CD14-positive monocyte (primary cell): ENCODE measurements at regions not wholly inside any gene's neighbourhood (a gene's known extent, or its start where the extent isn't known, plus 50 kb on each side); places are given as distances from the start of the nearest gene placed in this dataset.

Source experiments
- DNase-seq, 3 donors: peaks; one replicate each; pipeline ENCODE4 v3.0.0-alpha.2; 2011 to 2022
- H2AFZ ChIP-seq: 2 replicates; pipeline ENCODE4 v1.6.0; 2012; ENCODE audit warnings: mild to moderate bottlenecking, low read depth, low read length, inconsistent platforms; ENCODE audit not compliant: insufficient read depth, poor library complexity, severe bottlenecking
- H3K27ac ChIP-seq, 2 donors: 1 replicate in 1 of 2; 2 replicates in 1 of 2; pipeline ENCODE4 v1.5.1; 2012 to 2013; ENCODE audit warnings: low read length in 2 of 2, control low read depth in 1 of 2, inconsistent platforms in 1 of 2, low read depth in 1 of 2, mild to moderate bottlenecking in 1 of 2
- H3K27me3 ChIP-seq, 2 donors: one replicate each; pipeline versions ENCODE4 v1.6.0 to v1.6.1; 2011 to 2013; ENCODE audit warnings: low read length in 2 of 2; ENCODE audit not compliant: control insufficient read depth in 2 of 2, insufficient read depth in 2 of 2
- H3K36me3 ChIP-seq, 2 donors: replicated peaks in 1 of 2; 1 replicate in 1 of 2; 2 replicates in 1 of 2; pipeline versions ENCODE4 v1.5.1 to v1.6.1; 2012 to 2013; ENCODE audit warnings: low read length in 2 of 2, control low read depth in 1 of 2, inconsistent platforms in 1 of 2, mild to moderate bottlenecking in 1 of 2; ENCODE audit not compliant: insufficient read depth in 2 of 2, control insufficient read depth in 1 of 2
- H3K4me1 ChIP-seq, 2 donors: 1 replicate in 1 of 2; 2 replicates in 1 of 2; pipeline versions ENCODE4 v1.5.1 to v1.6.1; 2012 to 2013; ENCODE audit warnings: low read length in 2 of 2, control low read depth in 1 of 2, inconsistent platforms in 1 of 2, mild to moderate bottlenecking in 1 of 2, moderate library complexity in 1 of 2; ENCODE audit not compliant: insufficient read depth in 2 of 2, control insufficient read depth in 1 of 2
- H3K4me2 ChIP-seq: replicated peaks from 2 replicates; pipeline ENCODE3; 2012; ENCODE audit warnings: low read length, moderate library complexity, mild to moderate bottlenecking; ENCODE audit not compliant: poor library complexity, severe bottlenecking; ENCODE audit errors: extremely low read depth
- H3K4me3 ChIP-seq, 3 experiments: fragments of 200-600 bp in 1 of 3; sonication (generic) in 1 of 3; replicated peaks in 1 of 3; 1 replicate in 2 of 3; 2 replicates in 1 of 3; pipeline ENCODE4 v1.5.1; 2011 to 2013; ENCODE audit warnings: low read length in 3 of 3, mild to moderate bottlenecking in 3 of 3, control low read depth in 2 of 3, low read depth in 2 of 3, inconsistent platforms in 1 of 3, moderate library complexity in 1 of 3
- H3K79me2 ChIP-seq: 2 replicates; pipeline ENCODE4 v1.6.0; 2012; ENCODE audit warnings: mild to moderate bottlenecking, control low read depth, inconsistent platforms, low read length, moderate library complexity; ENCODE audit not compliant: insufficient read depth
- H3K9ac ChIP-seq: 2 replicates; pipeline ENCODE4 v1.6.0; 2017; ENCODE audit warnings: low read length, mild to moderate bottlenecking; ENCODE audit not compliant: insufficient read depth, poor library complexity, severe bottlenecking
- H3K9me3 ChIP-seq, 2 donors: replicated peaks in 1 of 2; 1 replicate in 1 of 2; 2 replicates in 1 of 2; pipeline versions ENCODE4 v1.5.1 to v1.6.1; 2012 to 2013; ENCODE audit warnings: low read length in 2 of 2, control low read depth in 1 of 2; ENCODE audit not compliant: control insufficient read depth in 1 of 2, insufficient read depth in 1 of 2
- H4K20me1 ChIP-seq: 2 replicates; pipeline ENCODE4 v1.6.0; 2012; ENCODE audit warnings: mild to moderate bottlenecking, low read length, control low read depth, moderate library complexity; ENCODE audit not compliant: insufficient read depth
- H3K27ac Mint-ChIP-seq, 7 donors: one replicate each; pipeline ENCODE4 v1.8.0; 2020; ENCODE audit warnings: mild to moderate bottlenecking in 7 of 7, mixed read lengths in 7 of 7, moderate library complexity in 6 of 7, inconsistent platforms in 2 of 7
- H3K27me3 Mint-ChIP-seq, 3 donors: one replicate each; pipeline ENCODE4 v1.8.0; 2021 to 2022; ENCODE audit warnings: low read depth in 3 of 3, mild to moderate bottlenecking in 3 of 3, mixed read lengths in 3 of 3, moderate library complexity in 3 of 3, inconsistent platforms in 1 of 3
- H3K36me3 Mint-ChIP-seq, 2 donors: one replicate each; pipeline ENCODE4 v1.8.0; 2020; ENCODE audit warnings: mixed read lengths in 2 of 2, inconsistent platforms in 1 of 2, mild to moderate bottlenecking in 1 of 2
- H3K4me1 Mint-ChIP-seq: one replicate; pipeline ENCODE4 v1.8.0; 2020; ENCODE audit warnings: mild to moderate bottlenecking, mixed read lengths
- H3K4me3 Mint-ChIP-seq, 2 donors: one replicate each; pipeline ENCODE4 v1.8.0; 2020; ENCODE audit warnings: mild to moderate bottlenecking in 2 of 2, mixed read lengths in 2 of 2, moderate library complexity in 1 of 2
- H3K9me3 Mint-ChIP-seq, 7 donors: one replicate each; pipeline ENCODE4 v1.8.0; 2020 to 2022; ENCODE audit warnings: mixed read lengths in 7 of 7, mild to moderate bottlenecking in 6 of 7, moderate library complexity in 6 of 7, inconsistent platforms in 2 of 7
- WGBS: methylation state at CpG from one replicate; pipeline ENCODE4 v1.1.5; 2013; ENCODE audit warnings: missing lambda C conversion rate; ENCODE audit not compliant: insufficient coverage; 5-methylcytosine and 5-hydroxymethylcytosine counted together
- intact Hi-C, 2 donors: fragments of 100-400 bp; cut with micrococcal nuclease; formaldehyde crosslinking; loops; one replicate each; pipeline versions ENCODE4 v1.15.0 to v1.15.1; 2023
- TF ChIP-seq, protein P1 (sequence below): fragments of 200-600 bp; IDR thresholded peaks from one replicate; pipeline ENCODE4 v1.8.0; 2022; ENCODE audit warnings: antibody characterized with exemption, mild to moderate bottlenecking

DNA sequence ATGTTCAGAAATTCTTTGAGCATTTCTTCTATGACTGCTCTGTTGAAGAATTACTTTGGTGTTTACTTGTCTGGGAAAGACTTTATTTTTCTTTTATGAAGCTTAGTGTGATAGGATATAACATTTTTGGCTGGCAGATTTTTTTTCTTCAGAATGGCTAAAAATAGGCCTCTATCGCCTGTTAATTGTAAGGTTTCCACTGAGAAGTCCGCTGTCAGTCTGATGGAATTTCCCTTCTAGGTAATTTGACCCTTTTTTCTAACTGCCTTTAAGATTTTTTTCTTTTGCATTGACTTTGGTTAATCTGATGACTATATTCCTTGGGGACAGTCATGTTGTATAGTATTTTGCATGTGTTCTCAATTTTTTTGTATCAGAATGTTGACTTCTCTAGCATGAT lies 590.7 kb downstream of the ADCYAP1 start:
- Mint-ChIP-seq H3K9me3 (peaks cover 0 to 6% (median 4%) of the 10 kb centered on the region in 7 donors), H3K4me3 (no peak overlapping the region), H3K27ac (no peak overlapping the region), H3K4me1 (no peaks in the 10 kb centered on the region), H3K36me3 (no peaks in the 10 kb centered on the region), H3K27me3 (peaks cover 0 to 3% (median 3%) of the 10 kb centered on the region in 3 donors)
- TF ChIP-seq, protein P1, sequence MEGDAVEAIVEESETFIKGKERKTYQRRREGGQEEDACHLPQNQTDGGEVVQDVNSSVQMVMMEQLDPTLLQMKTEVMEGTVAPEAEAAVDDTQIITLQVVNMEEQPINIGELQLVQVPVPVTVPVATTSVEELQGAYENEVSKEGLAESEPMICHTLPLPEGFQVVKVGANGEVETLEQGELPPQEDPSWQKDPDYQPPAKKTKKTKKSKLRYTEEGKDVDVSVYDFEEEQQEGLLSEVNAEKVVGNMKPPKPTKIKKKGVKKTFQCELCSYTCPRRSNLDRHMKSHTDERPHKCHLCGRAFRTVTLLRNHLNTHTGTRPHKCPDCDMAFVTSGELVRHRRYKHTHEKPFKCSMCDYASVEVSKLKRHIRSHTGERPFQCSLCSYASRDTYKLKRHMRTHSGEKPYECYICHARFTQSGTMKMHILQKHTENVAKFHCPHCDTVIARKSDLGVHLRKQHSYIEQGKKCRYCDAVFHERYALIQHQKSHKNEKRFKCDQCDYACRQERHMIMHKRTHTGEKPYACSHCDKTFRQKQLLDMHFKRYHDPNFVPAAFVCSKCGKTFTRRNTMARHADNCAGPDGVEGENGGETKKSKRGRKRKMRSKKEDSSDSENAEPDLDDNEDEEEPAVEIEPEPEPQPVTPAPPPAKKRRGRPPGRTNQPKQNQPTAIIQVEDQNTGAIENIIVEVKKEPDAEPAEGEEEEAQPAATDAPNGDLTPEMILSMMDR, result no peak
- DNase-seq, result no peak
- no peak overlapping the region for H3K27ac ChIP-seq
- no peaks in the 10 kb centered on the region for H3K4me1 ChIP-seq
- no peaks in the 10 kb centered on the region for H3K36me3 ChIP-seq
- WGBS, result no CpG with 5 or more reads among the region's 2 CpGs
- H3K79me2 ChIP-seq, result no peaks in the 10 kb centered on the region
- peaks cover 0 to 17% of the 10 kb centered on the region in 2 donors for H3K9me3 ChIP-seq
- no peak overlapping the region for H3K9ac ChIP-seq
- no peak overlapping the region for H2AFZ ChIP-seq
- no peaks in the 10 kb centered on the region for H3K27me3 ChIP-seq
- no peaks in the 10 kb centered on the region for H4K20me1 ChIP-seq
- intact Hi-C loops, result no loop called here
- no peak overlapping the region for H3K4me2 ChIP-seq
- no peak overlapping the region for H3K4me3 ChIP-seq

DNA sequence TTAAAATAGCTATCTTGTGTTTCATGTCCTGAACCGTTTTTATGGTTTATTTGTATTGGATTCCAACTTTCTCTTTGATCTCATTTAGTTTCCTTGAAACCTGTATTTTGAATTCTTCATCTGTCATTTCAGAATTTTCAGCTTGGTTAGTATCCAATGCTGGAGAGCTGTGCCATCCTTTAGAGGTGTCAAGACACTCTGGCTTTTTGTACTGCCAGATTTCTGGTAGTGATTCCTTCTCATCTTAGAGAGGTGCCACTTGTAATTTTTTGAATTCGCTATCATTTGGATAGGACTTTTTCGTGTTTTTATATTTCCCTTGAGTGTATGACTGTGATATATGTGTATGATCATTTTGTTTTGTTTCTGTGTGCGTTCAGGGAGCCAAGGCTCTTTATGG lies 591.4 kb downstream of the ADCYAP1 start:
- H3K9me3 Mint-ChIP-seq, result peaks cover 0 to 6% (median 4%) of the 10 kb centered on the region in 7 donors
- H3K4me3 Mint-ChIP-seq, result no peak overlapping the region
- H3K4me3 ChIP-seq, result no peak overlapping the region
- no peaks in the 10 kb centered on the region for H3K4me1 ChIP-seq
- H3K27ac Mint-ChIP-seq, result no peak overlapping the region
- H3K36me3 ChIP-seq, result no peaks in the 10 kb centered on the region
- no peak overlapping the region for H2AFZ ChIP-seq
- H3K27me3 Mint-ChIP-seq, result peaks cover 0 to 5% (median 3%) of the 10 kb centered on the region in 3 donors
- H3K27ac ChIP-seq, result no peak overlapping the region
- no peaks in the 10 kb centered on the region for H3K4me1 Mint-ChIP-seq
- H3K79me2 ChIP-seq, result no peaks in the 10 kb centered on the region
- no peaks in the 10 kb centered on the region for H4K20me1 ChIP-seq
- no peaks in the 10 kb centered on the region for H3K27me3 ChIP-seq
- intact Hi-C loops, result no loop called here
- TF ChIP-seq, protein P1, result no peak
- WGBS, result 96% methylated on average over 3 of the region's 4 CpGs
- H3K4me2 ChIP-seq, result no peak overlapping the region
- H3K36me3 Mint-ChIP-seq, result no peaks in the 10 kb centered on the region
- no peak for DNase-seq
- no peak overlapping the region for H3K9ac ChIP-seq
- peaks cover 0 to 17% of the 10 kb centered on the region in 2 donors for H3K9me3 ChIP-seq
